CD4-positive, alpha-beta memory T cell (primary cell): ENCODE measurements at regions not wholly inside any gene's neighbourhood (a gene's known extent, or its start where the extent isn't known, plus 50 kb on each side); places are given as distances from the start of the nearest gene placed in this dataset.

Experiments used
- CTCF ChIA-PET: fragments of 350-600 bp; sonication (Branson Sonifier 250); formaldehyde crosslinking; loops from one replicate; lab custom pipeline; 2021; ENCODE audit warnings: inconsistent platforms; ENCODE audit not compliant: partially characterized antibody; lab: Charles Lee
- POLR2A ChIA-PET: fragments of 350-600 bp; sonication (Branson Sonifier 250); formaldehyde crosslinking; loops from one replicate; lab custom pipeline; 2021; ENCODE audit not compliant: partially characterized antibody; lab: Charles Lee
- DNase-seq, 5 donors: peaks; one replicate each; pipeline versions ENCODE4 v3.0.0 to v3.0.0-alpha.2; 2020 to 2022; ENCODE audit warnings: mixed read lengths in 1 of 5
- H3K27ac ChIP-seq: one replicate; pipeline ENCODE4 v1.7.0; 2013; ENCODE audit warnings: low read depth, low read length
- H3K27me3 ChIP-seq: 2 replicates; pipeline ENCODE4 v1.7.0; 2013; ENCODE audit warnings: mild to moderate bottlenecking, low read length, moderate library complexity; ENCODE audit not compliant: insufficient read depth
- H3K36me3 ChIP-seq: 2 replicates; pipeline ENCODE4 v1.7.0; 2013; ENCODE audit warnings: mild to moderate bottlenecking, low read length, moderate library complexity; ENCODE audit not compliant: insufficient read depth
- H3K4me1 ChIP-seq: 2 replicates; pipeline ENCODE4 v1.7.0; 2013; ENCODE audit warnings: mild to moderate bottlenecking, low read length, moderate library complexity; ENCODE audit not compliant: insufficient read depth
- H3K4me3 ChIP-seq, 2 donors: one replicate each; pipeline ENCODE4 v1.7.0; 2013; ENCODE audit warnings: low read length in 2 of 2, mild to moderate bottlenecking in 1 of 2
- H3K9me3 ChIP-seq, 2 donors: one replicate each; pipeline ENCODE4 v1.7.0; 2013; ENCODE audit warnings: low read length in 2 of 2, control low read depth in 1 of 2; ENCODE audit not compliant: control insufficient read depth in 1 of 2
- H3K27ac Mint-ChIP-seq, 7 donors: one replicate each; pipeline ENCODE4 v1.8.0; 2020 to 2021; ENCODE audit warnings: mixed read lengths in 7 of 7, mild to moderate bottlenecking in 6 of 7, inconsistent platforms in 3 of 7, moderate library complexity in 3 of 7
- H3K27me3 Mint-ChIP-seq, 2 donors: one replicate each; pipeline ENCODE4 v1.8.0; 2020 to 2021; ENCODE audit warnings: mixed read lengths in 2 of 2
- H3K36me3 Mint-ChIP-seq, 2 donors: one replicate each; pipeline ENCODE4 v1.8.0; 2020 to 2021; ENCODE audit warnings: mixed read lengths in 2 of 2, inconsistent platforms in 1 of 2, mild to moderate bottlenecking in 1 of 2
- H3K4me1 Mint-ChIP-seq, 4 donors: one replicate each; pipeline ENCODE4 v1.8.0; 2020 to 2021; ENCODE audit warnings: mixed read lengths in 4 of 4, mild to moderate bottlenecking in 1 of 4
- H3K4me3 Mint-ChIP-seq, 8 donors: one replicate each; pipeline ENCODE4 v1.8.0; 2020 to 2021; ENCODE audit warnings: mixed read lengths in 8 of 8, mild to moderate bottlenecking in 7 of 8, moderate library complexity in 6 of 8, inconsistent platforms in 3 of 8
- H3K9me3 Mint-ChIP-seq, 8 donors: one replicate each; pipeline ENCODE4 v1.8.0; 2020 to 2021; ENCODE audit warnings: mixed read lengths in 8 of 8, mild to moderate bottlenecking in 5 of 8, inconsistent platforms in 3 of 8, moderate library complexity in 1 of 8
- intact Hi-C: fragments of 100-400 bp; cut with micrococcal nuclease; formaldehyde crosslinking; loops from one replicate; pipeline ENCODE4 v1.15.1; 2023

- H3K9me3 ChIP-seq, result no peaks in the 10 kb centered on the region
- peaks cover 2% of the 10 kb centered on the region in 2 donors for H3K27me3 Mint-ChIP-seq
- no peaks in the 10 kb centered on the region for H3K36me3 Mint-ChIP-seq
- intact Hi-C loops, result no loop called here
- no peaks in the 10 kb centered on the region for H3K4me1 ChIP-seq
- ChIA-PET POLR2A (interaction anchor here (1.9 kb wide), 1 partner anchor 138 kb away, joined by 4 read pairs; no protein-coding TSS in a partner anchor), CTCF (interaction anchor here (8.9 kb wide), 1 partner anchor 266 kb away, joined by 58 read pairs; no protein-coding TSS in a partner anchor)
- H3K27ac ChIP-seq, result no peak overlapping the region
- no peaks in the 10 kb centered on the region for H3K36me3 ChIP-seq
- H3K4me3 ChIP-seq, result no peak overlapping the region
- no peaks in the 10 kb centered on the region for H3K27me3 ChIP-seq
- H3K4me1 Mint-ChIP-seq, result no peaks in the 10 kb centered on the region
- H3K9me3 Mint-ChIP-seq, result no peaks in the 10 kb centered on the region
- no peak for DNase-seq
- H3K27ac Mint-ChIP-seq, result no peak overlapping the region
- no peak overlapping the region for H3K4me3 Mint-ChIP-seq
These were observed 139.2 kb upstream of the ZMIZ1 start for GRCh38 chr10:78929541-78929940.

GRCh38 chr10:78931321-78932053 lies 137.3 kb upstream of the ZMIZ1 start:
- peaks cover 2% of the 10 kb centered on the region in 2 donors for H3K27me3 Mint-ChIP-seq

GRCh38 chr10:78932054-78932386 lies 136.7 kb upstream of the ZMIZ1 start:
- Mint-ChIP-seq H3K4me3 (no peak overlapping the region), H3K27me3 (peaks cover 1 to 2% of the 10 kb centered on the region in 2 donors), H3K4me1 (no peaks in the 10 kb centered on the region), H3K36me3 (no peaks in the 10 kb centered on the region), H3K9me3 (no peaks in the 10 kb centered on the region), H3K27ac (no peak overlapping the region)
- no peaks in the 10 kb centered on the region for H3K27me3 ChIP-seq
- CTCF ChIA-PET, result interaction anchor here (8.9 kb wide), 1 partner anchor 263 kb away, joined by 58 read pairs; no protein-coding TSS in a partner anchor
- H3K36me3 ChIP-seq, result no peaks in the 10 kb centered on the region
- no peak overlapping the region for H3K27ac ChIP-seq
- POLR2A ChIA-PET, result no interaction called here
- no peak for DNase-seq
- H3K9me3 ChIP-seq, result no peaks in the 10 kb centered on the region
- intact Hi-C loops, result no loop called here
- no peak overlapping the region for H3K4me3 ChIP-seq
- no peaks in the 10 kb centered on the region for H3K4me1 ChIP-seq

More at GRCh38 chr10:78931321-78932053, 137.3 kb upstream of the ZMIZ1 start:
- Histone ChIP-seq H3K4me1 (no peaks in the 10 kb centered on the region), H3K9me3 (no peaks in the 10 kb centered on the region), H3K36me3 (no peaks in the 10 kb centered on the region), H3K27me3 (no peaks in the 10 kb centered on the region), H3K4me3 (no peak overlapping the region), H3K27ac (no peak overlapping the region)
- H3K4me1 Mint-ChIP-seq, result no peaks in the 10 kb centered on the region
- intact Hi-C loops, result no loop called here
- H3K9me3 Mint-ChIP-seq, result no peaks in the 10 kb centered on the region
- POLR2A ChIA-PET, result no interaction called here
- no peak for DNase-seq
- H3K4me3 Mint-ChIP-seq, result no peak overlapping the region
- CTCF ChIA-PET, result interaction anchor here (8.9 kb wide), 1 partner anchor 264 kb away, joined by 58 read pairs; no protein-coding TSS in a partner anchor
- no peak overlapping the region for H3K27ac Mint-ChIP-seq
- H3K36me3 Mint-ChIP-seq, result no peaks in the 10 kb centered on the region

- ChIA-PET POLR2A (no interaction called here), CTCF (interaction anchor here (1.3 to 8.9 kb wide), 2 partner anchors 263 to 265 kb away, joined by 3 to 58 read pairs; no protein-coding TSS in a partner anchor)
- H3K9me3 ChIP-seq, result no peaks in the 10 kb centered on the region
- DNase-seq, result no peak
- no peak overlapping the region for H3K27ac ChIP-seq
- intact Hi-C loops, result no loop called here
- Mint-ChIP-seq H3K4me1 (no peaks in the 10 kb centered on the region), H3K9me3 (no peaks in the 10 kb centered on the region), H3K27ac (no peak overlapping the region), H3K27me3 (peaks cover 0 to 2% of the 10 kb centered on the region in 2 donors), H3K36me3 (no peaks in the 10 kb centered on the region), H3K4me3 (no peak overlapping the region)
- no peak overlapping the region for H3K4me3 ChIP-seq
- H3K27me3 ChIP-seq, result no peaks in the 10 kb centered on the region
- H3K4me1 ChIP-seq, result no peaks in the 10 kb centered on the region
- no peaks in the 10 kb centered on the region for H3K36me3 ChIP-seq
These were observed 135.9 kb upstream of the ZMIZ1 start for GRCh38 chr10:78932861-78933260.

- ChIA-PET CTCF (interaction anchor here (1.2 to 8.9 kb wide), 4 partner anchors 18 to 264 kb away, joined by 3 to 58 read pairs (median 4); no protein-coding TSS in a partner anchor), POLR2A (no interaction called here)
- no peaks in the 10 kb centered on the region for H3K9me3 Mint-ChIP-seq
- DNase-seq, result no peak
- Histone ChIP-seq H3K27me3 (no peaks in the 10 kb centered on the region), H3K36me3 (no peaks in the 10 kb centered on the region), H3K4me1 (no peaks in the 10 kb centered on the region), H3K4me3 (no peak overlapping the region), H3K27ac (no peak overlapping the region), H3K9me3 (no peaks in the 10 kb centered on the region)
- peaks cover 0 to 2% of the 10 kb centered on the region in 2 donors for H3K27me3 Mint-ChIP-seq
- H3K27ac Mint-ChIP-seq, result peak overlapping the region in 1 of 7 donors; percentile 12
- no peaks in the 10 kb centered on the region for H3K4me1 Mint-ChIP-seq
- intact Hi-C loops, result no loop called here
- H3K36me3 Mint-ChIP-seq, result no peaks in the 10 kb centered on the region
- no peak overlapping the region for H3K4me3 Mint-ChIP-seq
These were observed 134.8 kb upstream of the ZMIZ1 start for GRCh38 chr10:78933828-78934531.

- no peak overlapping the region for H3K27ac Mint-ChIP-seq
- POLR2A ChIA-PET, result no interaction called here
These were observed 134.3 kb upstream of the ZMIZ1 start for GRCh38 chr10:78934532-78934898.

GRCh38 chr10:78934994-78935602 lies 133.7 kb upstream of the ZMIZ1 start:
- no peaks in the 10 kb centered on the region for H3K9me3 ChIP-seq
- H3K27ac Mint-ChIP-seq, result no peak overlapping the region
- CTCF ChIA-PET, result interaction anchor here (1.1 to 8.9 kb wide), 3 partner anchors 19 to 260 kb away, joined by 3 to 58 read pairs (median 3); no protein-coding TSS in a partner anchor
- H3K4me1 Mint-ChIP-seq, result no peaks in the 10 kb centered on the region
- no peak overlapping the region for H3K4me3 Mint-ChIP-seq
- POLR2A ChIA-PET, result no interaction called here
- H3K4me3 ChIP-seq, result no peak overlapping the region
- H3K9me3 Mint-ChIP-seq, result no peaks in the 10 kb centered on the region
- H3K27me3 Mint-ChIP-seq, result peaks cover 0 to 2% of the 10 kb centered on the region in 2 donors
- H3K36me3 Mint-ChIP-seq, result no peaks in the 10 kb centered on the region
- no peak for DNase-seq
- H3K27ac ChIP-seq, result no peak overlapping the region
- H3K4me1 ChIP-seq, result no peaks in the 10 kb centered on the region
- intact Hi-C loops, result no loop called here
- no peaks in the 10 kb centered on the region for H3K36me3 ChIP-seq
- no peaks in the 10 kb centered on the region for H3K27me3 ChIP-seq

More at GRCh38 chr10:78934532-78934898, 134.3 kb upstream of the ZMIZ1 start:
- Histone ChIP-seq H3K4me3 (no peak overlapping the region), H3K27ac (no peak overlapping the region), H3K27me3 (no peaks in the 10 kb centered on the region), H3K36me3 (no peaks in the 10 kb centered on the region), H3K4me1 (no peaks in the 10 kb centered on the region), H3K9me3 (no peaks in the 10 kb centered on the region)
- intact Hi-C loops, result no loop called here
- no peak for DNase-seq
- Mint-ChIP-seq H3K36me3 (no peaks in the 10 kb centered on the region), H3K9me3 (no peaks in the 10 kb centered on the region), H3K4me1 (no peaks in the 10 kb centered on the region), H3K27me3 (peaks cover 0 to 2% of the 10 kb centered on the region in 2 donors), H3K4me3 (no peak overlapping the region)
- CTCF ChIA-PET, result interaction anchor here (1.3 to 8.9 kb wide), 2 partner anchors 19 to 261 kb away, joined by 3 to 58 read pairs; no protein-coding TSS in a partner anchor
